SJCRH30 (cell line): ENCODE measurements at regions not wholly inside any gene's neighbourhood (a gene's known extent, or its start where the extent isn't known, plus 50 kb on each side); places are given as distances from the start of the nearest gene placed in this dataset.

Experiments used
- DNase-seq, 2 experiments: peaks; one replicate each; pipeline ENCODE4 v3.0.0-alpha.2; 2015 to 2020
- H3K27ac ChIP-seq: fragments of 250-450 bp; sonication (Bioruptor Pico); 2 replicates; pipeline ENCODE4 v1.5.1; 2020; ENCODE audit warnings: mild to moderate bottlenecking, moderate library complexity
- H3K27me3 ChIP-seq: fragments of 250-450 bp; sonication (Bioruptor Pico); 2 replicates; pipeline ENCODE4 v1.5.1; 2020; ENCODE audit warnings: mild to moderate bottlenecking, moderate library complexity
- H3K36me3 ChIP-seq: fragments of 250-450 bp; sonication (Bioruptor Pico); 2 replicates; pipeline ENCODE4 v1.5.1; 2020; ENCODE audit warnings: mild to moderate bottlenecking, moderate library complexity
- H3K4me1 ChIP-seq: fragments of 250-450 bp; sonication (Bioruptor Pico); 2 replicates; pipeline ENCODE4 v1.5.1; 2020; ENCODE audit warnings: mild to moderate bottlenecking, moderate library complexity
- H3K4me3 ChIP-seq: fragments of 250-450 bp; sonication (Bioruptor Pico); 2 replicates; pipeline ENCODE4 v1.5.1; 2020; ENCODE audit warnings: mild to moderate bottlenecking, moderate library complexity
- H3K9me3 ChIP-seq: fragments of 250-450 bp; sonication (Bioruptor Pico); replicated peaks from 2 replicates; pipeline ENCODE4 v1.5.1; 2020; ENCODE audit warnings: mild to moderate bottlenecking, moderate library complexity

GRCh38 chr22:48256041-48256739, 1493.7 kb downstream of the TBC1D22A start:
- DNase-seq: no peak
- Histone ChIP-seq H3K27me3 (peaks cover 44% of the 10 kb centered on the region), H3K9me3 (no peaks in the 10 kb centered on the region), H3K4me1 (no peaks in the 10 kb centered on the region), H3K4me3 (no peak overlapping the region), H3K36me3 (no peaks in the 10 kb centered on the region), H3K27ac (no peak overlapping the region)

DNA sequence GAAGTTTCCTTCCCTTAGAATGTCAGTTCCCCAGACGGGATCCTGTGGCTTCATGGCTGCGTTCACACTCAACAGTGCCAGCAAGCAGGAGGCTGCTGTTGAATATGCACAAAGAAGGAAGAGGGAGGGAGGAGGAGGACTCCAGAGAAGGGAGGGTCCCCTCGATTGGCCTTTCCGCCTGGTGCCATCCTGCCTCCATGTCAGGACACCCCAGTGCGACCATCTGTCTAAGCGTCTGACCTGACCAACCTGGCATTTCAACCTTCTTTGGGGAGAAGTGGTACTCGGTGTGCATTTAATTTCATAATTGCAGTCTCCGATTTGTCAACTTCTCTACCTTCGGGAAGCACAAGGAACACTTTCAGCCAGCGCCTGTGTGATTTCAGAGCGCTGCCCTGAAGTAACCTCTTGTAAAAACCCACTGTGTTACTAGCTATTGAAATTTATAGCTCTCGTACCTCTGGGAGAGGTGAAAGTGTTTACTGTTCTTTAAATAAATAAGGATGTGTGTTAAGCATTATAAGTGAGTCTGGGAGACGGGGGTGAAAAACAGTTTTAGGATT, 1491.9 kb downstream of the TBC1D22A start:
- DNase-seq: no peak
- Histone ChIP-seq H3K36me3 (no peaks in the 10 kb centered on the region), H3K4me1 (no peaks in the 10 kb centered on the region), H3K9me3 (no peaks in the 10 kb centered on the region), H3K27me3 (peaks cover 52% of the 10 kb centered on the region), H3K4me3 (no peak overlapping the region), H3K27ac (no peak overlapping the region)

DNA sequence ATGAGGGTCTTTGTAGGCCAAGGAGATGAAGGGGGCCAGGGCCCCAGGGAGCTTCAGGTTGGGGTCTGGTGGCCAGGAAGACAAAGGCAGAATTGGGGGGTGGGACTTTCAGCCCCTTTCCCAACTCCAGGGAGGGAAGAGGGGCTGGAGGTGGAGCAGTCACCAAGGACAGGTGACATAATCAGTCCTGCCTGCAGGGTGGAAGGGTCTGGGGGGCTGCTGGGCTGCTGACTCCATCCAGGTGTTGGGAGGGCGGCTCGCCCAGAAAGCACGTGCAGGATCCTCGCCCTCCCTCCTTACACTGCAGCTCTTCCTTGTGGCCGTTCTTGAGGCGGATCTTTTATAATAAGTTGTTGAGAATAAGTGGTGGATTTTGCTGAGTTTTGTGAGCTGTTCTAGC, 1491.1 kb downstream of the TBC1D22A start:
- Histone ChIP-seq H3K4me3 (no peak overlapping the region), H3K36me3 (no peaks in the 10 kb centered on the region), H3K27ac (no peak overlapping the region), H3K4me1 (no peaks in the 10 kb centered on the region), H3K9me3 (no peaks in the 10 kb centered on the region), H3K27me3 (peaks cover 52% of the 10 kb centered on the region)
- no peak for DNase-seq

DNA sequence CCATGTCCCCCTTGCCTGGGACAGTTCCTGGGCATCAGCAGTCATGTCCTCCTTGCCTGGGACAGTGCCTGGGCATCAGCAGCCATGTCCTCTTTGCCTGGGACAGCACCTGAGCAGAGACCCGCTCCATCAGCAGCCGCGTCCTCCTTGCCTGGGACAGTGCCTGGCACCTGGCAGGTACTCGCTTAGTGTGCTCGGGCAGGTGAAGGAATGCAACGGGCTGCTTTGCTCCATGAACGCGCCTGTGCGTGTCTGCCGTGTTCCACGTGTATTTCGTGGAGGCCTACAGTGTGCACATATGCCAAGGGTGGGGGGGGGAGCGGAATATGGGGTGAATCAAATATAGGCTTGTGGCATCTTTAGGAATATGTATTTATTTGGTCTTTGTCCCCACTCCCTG, 1490.7 kb downstream of the TBC1D22A start:
- H3K9me3 ChIP-seq: no peaks in the 10 kb centered on the region
- H3K36me3 ChIP-seq: no peaks in the 10 kb centered on the region
- peaks cover 52% of the 10 kb centered on the region for H3K27me3 ChIP-seq
- H3K4me3 ChIP-seq: no peak overlapping the region
- H3K4me1 ChIP-seq: no peaks in the 10 kb centered on the region
- DNase-seq: no peak
- H3K27ac ChIP-seq: no peak overlapping the region

- H3K9me3 ChIP-seq: no peaks in the 10 kb centered on the region
- H3K27ac ChIP-seq: no peak overlapping the region
- no peaks in the 10 kb centered on the region for H3K36me3 ChIP-seq
- no peaks in the 10 kb centered on the region for H3K4me1 ChIP-seq
- peaks cover 42% of the 10 kb centered on the region for H3K27me3 ChIP-seq
- no peak overlapping the region for H3K4me3 ChIP-seq
- no peak for DNase-seq
These were observed 1489.2 kb downstream of the TBC1D22A start for GRCh38 chr22:48251629-48252028.

GRCh38 chr22:48250937-48251530, 1488.6 kb downstream of the TBC1D22A start:
- Histone ChIP-seq H3K36me3 (no peaks in the 10 kb centered on the region), H3K27me3 (peaks cover 43% of the 10 kb centered on the region), H3K9me3 (no peaks in the 10 kb centered on the region), H3K27ac (no peak overlapping the region), H3K4me3 (no peak overlapping the region), H3K4me1 (no peaks in the 10 kb centered on the region)
- no peak for DNase-seq

- Histone ChIP-seq H3K4me1 (no peaks in the 10 kb centered on the region), H3K27me3 (peaks cover 41% of the 10 kb centered on the region), H3K27ac (no peak overlapping the region), H3K36me3 (no peaks in the 10 kb centered on the region), H3K9me3 (no peaks in the 10 kb centered on the region), H3K4me3 (no peak overlapping the region)
- DNase-seq: no peak
These were observed 1487.9 kb downstream of the TBC1D22A start for GRCh38 chr22:48250286-48250895.

- Histone ChIP-seq H3K27ac (no peak overlapping the region), H3K27me3 (peaks cover 43% of the 10 kb centered on the region)
These were observed 1487.3 kb downstream of the TBC1D22A start for GRCh38 chr22:48249713-48250268.

GRCh38 chr22:48248901-48249455, 1486.5 kb downstream of the TBC1D22A start:
- no peak for DNase-seq
- no peaks in the 10 kb centered on the region for H3K9me3 ChIP-seq
- H3K27me3 ChIP-seq: peaks cover 38% of the 10 kb centered on the region
- H3K36me3 ChIP-seq: no peaks in the 10 kb centered on the region
- no peak overlapping the region for H3K27ac ChIP-seq
- no peaks in the 10 kb centered on the region for H3K4me1 ChIP-seq
- H3K4me3 ChIP-seq: no peak overlapping the region

More at GRCh38 chr22:48249713-48250268, 1487.3 kb downstream of the TBC1D22A start:
- Histone ChIP-seq H3K4me1 (no peaks in the 10 kb centered on the region), H3K4me3 (no peak overlapping the region), H3K36me3 (no peaks in the 10 kb centered on the region), H3K9me3 (no peaks in the 10 kb centered on the region)
- no peak for DNase-seq

DNA sequence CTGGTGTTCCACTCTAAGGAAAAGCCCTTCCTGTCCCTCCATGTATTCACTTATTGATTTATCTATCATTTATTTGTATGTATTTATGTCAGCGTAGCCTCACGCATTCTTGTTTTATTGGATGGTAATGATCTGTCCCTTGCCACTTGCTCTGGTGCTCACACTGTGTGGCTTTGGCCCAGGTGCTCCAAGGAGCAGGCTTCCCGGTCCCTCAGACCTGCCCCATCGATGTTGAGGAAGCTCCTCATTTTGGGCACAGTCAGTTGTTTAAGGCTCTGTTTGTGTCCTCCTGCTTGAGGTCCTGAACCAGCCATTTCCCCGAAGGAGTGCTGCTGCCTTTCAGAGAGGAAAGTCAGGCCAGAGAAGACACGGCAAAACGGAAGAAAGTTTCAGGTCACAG, 1485.4 kb downstream of the TBC1D22A start:
- no peak overlapping the region for H3K4me3 ChIP-seq
- peaks cover 34% of the 10 kb centered on the region for H3K27me3 ChIP-seq
- DNase-seq: no peak
- H3K27ac ChIP-seq: no peak overlapping the region
- H3K9me3 ChIP-seq: no peaks in the 10 kb centered on the region
- no peaks in the 10 kb centered on the region for H3K36me3 ChIP-seq
- no peaks in the 10 kb centered on the region for H3K4me1 ChIP-seq

- H3K27me3 ChIP-seq: peaks cover 32% of the 10 kb centered on the region
- no peaks in the 10 kb centered on the region for H3K4me1 ChIP-seq
- DNase-seq: no peak
- no peaks in the 10 kb centered on the region for H3K9me3 ChIP-seq
- no peaks in the 10 kb centered on the region for H3K36me3 ChIP-seq
- no peak overlapping the region for H3K4me3 ChIP-seq
- no peak overlapping the region for H3K27ac ChIP-seq
These were observed 1482.7 kb downstream of the TBC1D22A start for GRCh38 chr22:48245196-48245485.

DNA sequence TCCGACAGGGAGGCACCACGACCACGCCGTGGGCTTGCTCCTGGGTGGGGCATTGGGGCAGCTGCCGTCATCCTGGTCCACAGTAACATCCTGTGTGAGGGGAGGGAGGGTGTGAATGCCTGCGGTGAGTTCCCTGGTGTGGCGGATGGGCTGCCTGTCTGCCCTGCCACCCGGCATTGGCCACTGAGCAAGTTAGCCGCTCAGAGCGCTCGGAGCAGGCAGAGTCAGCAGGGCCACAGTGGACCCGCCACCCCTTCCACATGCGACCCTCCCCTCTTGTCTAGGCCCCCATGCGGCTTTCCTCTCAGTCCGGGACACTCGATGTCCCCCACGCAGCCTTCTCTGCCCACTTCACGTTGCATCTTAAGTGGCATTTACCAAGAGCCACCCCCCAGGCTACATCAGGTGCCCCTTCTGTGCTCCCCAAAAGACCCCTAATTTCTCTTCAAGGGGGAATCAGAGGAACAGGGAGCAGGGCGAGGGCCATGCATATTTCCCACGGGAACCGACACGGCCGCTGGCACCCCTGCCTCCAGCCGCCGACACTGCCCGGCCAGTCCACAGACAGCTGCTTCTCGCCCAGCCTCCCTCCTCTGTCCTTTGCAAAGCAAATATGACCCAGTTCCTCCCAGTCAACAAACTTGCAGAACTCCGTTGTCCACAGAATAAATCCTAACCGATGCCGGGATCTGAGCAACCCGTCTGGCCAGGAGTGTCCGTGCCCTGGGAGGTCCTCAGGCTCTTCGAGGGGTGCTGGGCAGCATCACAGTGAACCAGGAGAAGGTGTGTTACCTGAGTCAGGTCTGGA, 1482.1 kb downstream of the TBC1D22A start:
- Histone ChIP-seq H3K9me3 (no peaks in the 10 kb centered on the region), H3K4me3 (no peak overlapping the region), H3K27me3 (peaks cover 33% of the 10 kb centered on the region), H3K36me3 (no peaks in the 10 kb centered on the region), H3K4me1 (no peaks in the 10 kb centered on the region), H3K27ac (no peak overlapping the region)
- DNase-seq: no peak

DNA sequence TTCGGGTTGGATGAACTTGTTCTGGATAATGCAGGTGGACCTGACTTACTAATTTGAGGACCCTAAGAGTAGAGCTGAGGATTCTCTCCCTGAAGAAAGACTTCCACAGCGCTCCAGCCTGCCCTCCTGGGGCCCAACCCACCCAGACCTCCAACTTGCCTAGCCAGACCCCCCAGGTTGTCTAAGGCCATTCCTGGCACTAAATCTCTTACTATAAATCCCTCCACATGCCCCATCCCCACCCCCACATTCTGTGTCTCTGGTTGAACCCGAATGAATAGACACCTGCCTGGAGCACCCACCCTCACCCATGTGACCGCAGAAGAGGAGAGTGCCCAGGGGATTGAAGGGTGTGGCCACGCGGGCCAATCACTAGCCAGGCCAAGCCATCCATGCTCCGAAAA, 1480.0 kb downstream of the TBC1D22A start:
- no peak for DNase-seq
- no peaks in the 10 kb centered on the region for H3K36me3 ChIP-seq
- H3K9me3 ChIP-seq: no peaks in the 10 kb centered on the region
- no peaks in the 10 kb centered on the region for H3K4me1 ChIP-seq
- H3K27ac ChIP-seq: no peak overlapping the region
- H3K27me3 ChIP-seq: peaks cover 49% of the 10 kb centered on the region
- H3K4me3 ChIP-seq: no peak overlapping the region

- no peak overlapping the region for H3K4me3 ChIP-seq
- H3K27me3 ChIP-seq: peaks cover 45% of the 10 kb centered on the region
- H3K27ac ChIP-seq: no peak overlapping the region
- no peaks in the 10 kb centered on the region for H3K9me3 ChIP-seq
- DNase-seq: no peak
- H3K36me3 ChIP-seq: no peaks in the 10 kb centered on the region
- no peaks in the 10 kb centered on the region for H3K4me1 ChIP-seq
These were observed 1479.2 kb downstream of the TBC1D22A start for GRCh38 chr22:48241658-48242057.
